ENCODE measurements at regions not wholly inside any gene's neighbourhood (a gene's known extent, or its start where the extent isn't known, plus 50 kb on each side); places are given as distances from the start of the nearest gene placed in this dataset.

GRCh38 chr13:37351211-37351610 is 245.7 kb upstream of the CSNK1A1L start:
- no peak for DNase-seq
- no peak for TF ChIP-seq POLR2A (IDR thresholded peaks at IDR 0.05; ENCODE audit: low read length)
- TF ChIP-seq GATA1 (IDR thresholded peaks at IDR 0.05; ENCODE audit: low read depth, low read length): no peak

GRCh38 chr13:37349916-37350315 is 244.5 kb upstream of the CSNK1A1L start:
- no peak for TF ChIP-seq POLR2A (IDR thresholded peaks at IDR 0.05; ENCODE audit: low read length)
- no peak for TF ChIP-seq GATA1 (IDR thresholded peaks at IDR 0.05; ENCODE audit: low read depth, low read length)
- DNase-seq: no peak

GRCh38 chr13:37348916-37349643 is 243.6 kb upstream of the CSNK1A1L start:
- no peak for TF ChIP-seq POLR2A (IDR thresholded peaks at IDR 0.05; ENCODE audit: low read length)
- TF ChIP-seq GATA1 (IDR thresholded peaks at IDR 0.05; ENCODE audit: low read depth, low read length): no peak
- no peak for DNase-seq

- no peak for DNase-seq
- TF ChIP-seq GATA1 (IDR thresholded peaks at IDR 0.05; ENCODE audit: low read depth, low read length) (no peak), POLR2A (IDR thresholded peaks at IDR 0.05; ENCODE audit: low read length) (no peak)
Observed at GRCh38 chr13:37345869-37346268, 240.4 kb upstream of the CSNK1A1L start.

DNA sequence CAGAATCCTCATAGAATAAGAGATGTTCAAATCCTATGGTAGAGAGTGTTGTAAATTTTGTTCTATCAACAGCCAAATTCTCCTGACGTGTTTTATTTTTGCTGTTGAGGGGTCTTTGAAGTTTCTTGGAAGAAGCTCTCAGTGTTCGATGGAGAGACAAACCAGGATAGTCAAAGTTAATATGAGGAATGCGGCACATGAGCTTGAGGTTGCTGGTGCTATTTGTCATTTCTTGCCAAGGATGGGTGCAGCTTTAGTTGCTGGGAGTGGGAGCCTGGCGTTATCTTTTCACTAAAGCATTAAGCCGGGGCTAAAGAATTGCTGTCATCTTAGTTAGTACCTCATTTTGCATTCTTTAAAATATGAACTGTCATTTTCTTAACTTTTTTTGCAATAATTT is 239.9 kb upstream of the CSNK1A1L start:
- no peak for DNase-seq
- TF ChIP-seq POLR2A (IDR thresholded peaks at IDR 0.05; ENCODE audit: low read length) (no peak), GATA1 (IDR thresholded peaks at IDR 0.05; ENCODE audit: low read depth, low read length) (no peak)

DNA sequence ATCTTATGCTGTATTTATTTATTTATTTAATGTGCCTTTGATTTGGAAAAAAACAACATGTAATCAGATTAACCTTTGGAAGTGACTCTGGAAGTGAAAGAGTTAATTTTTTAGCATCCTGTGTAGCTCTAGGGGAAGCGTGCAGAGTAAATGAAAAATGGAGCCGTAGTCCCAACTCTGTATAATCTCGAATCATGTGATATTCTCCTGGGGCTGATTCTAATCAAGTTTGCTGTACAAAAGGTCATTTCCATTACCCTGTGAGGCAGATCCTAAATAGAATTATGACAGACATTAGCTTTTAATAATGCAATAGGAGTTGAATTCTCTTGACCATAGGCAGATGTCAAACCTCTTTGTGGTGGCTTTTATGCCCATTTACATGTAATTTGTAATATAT is 238.6 kb upstream of the CSNK1A1L start:
- TF ChIP-seq GATA1 (IDR thresholded peaks at IDR 0.05; ENCODE audit: low read depth, low read length) (no peak), POLR2A (IDR thresholded peaks at IDR 0.05; ENCODE audit: low read length) (no peak)
- DNase-seq: no peak

- DNase-seq: no peak
- TF ChIP-seq POLR2A (IDR thresholded peaks at IDR 0.05; ENCODE audit: low read length) (no peak), GATA1 (IDR thresholded peaks at IDR 0.05; ENCODE audit: low read depth, low read length) (no peak)
Observed at GRCh38 chr13:37342205-37342604, 236.7 kb upstream of the CSNK1A1L start.

GRCh38 chr13:37340901-37341670 is 235.6 kb upstream of the CSNK1A1L start:
- TF ChIP-seq POLR2A (IDR thresholded peaks at IDR 0.05; ENCODE audit: low read length) (no peak), GATA1 (IDR thresholded peaks at IDR 0.05; ENCODE audit: low read depth, low read length) (no peak)

GRCh38 chr13:37339386-37339735 is 233.9 kb upstream of the CSNK1A1L start:
- DNase-seq: no peak
- TF ChIP-seq GATA1 (IDR thresholded peaks at IDR 0.05; ENCODE audit: low read depth, low read length) (no peak), POLR2A (IDR thresholded peaks at IDR 0.05; ENCODE audit: low read length) (no peak)

More at GRCh38 chr13:37340901-37341670, 235.6 kb upstream of the CSNK1A1L start:
- DNase-seq: no peak

GRCh38 chr13:37338726-37339385 is 233.4 kb upstream of the CSNK1A1L start:
- DNase-seq: no peak
- TF ChIP-seq POLR2A (IDR thresholded peaks at IDR 0.05; ENCODE audit: low read length): no peak
- TF ChIP-seq GATA1 (IDR thresholded peaks at IDR 0.05; ENCODE audit: low read depth, low read length): no peak

GRCh38 chr13:37326334-37326733 is 220.9 kb upstream of the CSNK1A1L start:
- DNase-seq: no peak
- TF ChIP-seq GATA1 (IDR thresholded peaks at IDR 0.05; ENCODE audit: low read depth, low read length): no peak
- no peak for TF ChIP-seq POLR2A (IDR thresholded peaks at IDR 0.05; ENCODE audit: low read length)

GRCh38 chr13:37319031-37319443 is 213.6 kb upstream of the CSNK1A1L start:
- no peak for TF ChIP-seq GATA1 (IDR thresholded peaks at IDR 0.05; ENCODE audit: low read depth, low read length)
- DNase-seq: no peak

DNA sequence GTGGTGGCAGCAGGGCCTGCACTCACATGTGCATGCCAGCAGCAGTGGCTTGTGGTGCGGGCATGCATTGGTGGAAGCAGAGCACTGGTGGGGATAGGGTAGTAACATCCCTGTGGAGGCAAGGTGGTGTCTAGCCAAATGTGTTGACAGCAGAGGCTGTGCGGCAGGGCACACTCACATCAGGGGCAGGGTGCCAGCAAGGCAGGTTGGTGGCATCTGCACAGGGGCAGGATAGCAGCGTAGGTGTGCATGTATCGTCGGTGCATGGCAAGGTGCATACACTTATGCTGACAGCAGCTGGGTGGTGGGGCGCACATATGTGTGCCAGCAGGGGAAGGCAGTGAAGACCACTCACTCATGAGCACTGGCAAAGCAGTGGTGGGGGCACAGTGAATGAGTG is 211.5 kb upstream of the CSNK1A1L start:
- no peak for TF ChIP-seq GATA1 (IDR thresholded peaks at IDR 0.05; ENCODE audit: low read depth, low read length)
- TF ChIP-seq POLR2A (IDR thresholded peaks at IDR 0.05; ENCODE audit: low read length): no peak
- no peak for DNase-seq

GRCh38 chr13:37313372-37313771 is 207.9 kb upstream of the CSNK1A1L start:
- no peak for DNase-seq
- no peak for TF ChIP-seq POLR2A (IDR thresholded peaks at IDR 0.05; ENCODE audit: low read length)
- no peak for TF ChIP-seq GATA1 (IDR thresholded peaks at IDR 0.05; ENCODE audit: low read depth, low read length)
